C4-2B (cell line): ENCODE measurements at regions not wholly inside any gene's neighbourhood (a gene's known extent, or its start where the extent isn't known, plus 50 kb on each side); places are given as distances from the start of the nearest gene placed in this dataset.

Experiments used
- ZFX ChIP-seq: fragments of 450-650 bp; IDR thresholded peaks from 2 replicates; pipeline ENCODE4 v1.6.1; 2017
- TF ChIP-seq, protein P1 (sequence below): fragments of 450-650 bp; conservative IDR thresholded peaks from 2 replicates; pipeline ENCODE4 v1.5.1; 2017; ENCODE audit warnings: mild to moderate bottlenecking

GRCh38 chr9:22650946-22651345 lies 204.3 kb downstream of the DMRTA1 start:
- TF ChIP-seq, protein P1, sequence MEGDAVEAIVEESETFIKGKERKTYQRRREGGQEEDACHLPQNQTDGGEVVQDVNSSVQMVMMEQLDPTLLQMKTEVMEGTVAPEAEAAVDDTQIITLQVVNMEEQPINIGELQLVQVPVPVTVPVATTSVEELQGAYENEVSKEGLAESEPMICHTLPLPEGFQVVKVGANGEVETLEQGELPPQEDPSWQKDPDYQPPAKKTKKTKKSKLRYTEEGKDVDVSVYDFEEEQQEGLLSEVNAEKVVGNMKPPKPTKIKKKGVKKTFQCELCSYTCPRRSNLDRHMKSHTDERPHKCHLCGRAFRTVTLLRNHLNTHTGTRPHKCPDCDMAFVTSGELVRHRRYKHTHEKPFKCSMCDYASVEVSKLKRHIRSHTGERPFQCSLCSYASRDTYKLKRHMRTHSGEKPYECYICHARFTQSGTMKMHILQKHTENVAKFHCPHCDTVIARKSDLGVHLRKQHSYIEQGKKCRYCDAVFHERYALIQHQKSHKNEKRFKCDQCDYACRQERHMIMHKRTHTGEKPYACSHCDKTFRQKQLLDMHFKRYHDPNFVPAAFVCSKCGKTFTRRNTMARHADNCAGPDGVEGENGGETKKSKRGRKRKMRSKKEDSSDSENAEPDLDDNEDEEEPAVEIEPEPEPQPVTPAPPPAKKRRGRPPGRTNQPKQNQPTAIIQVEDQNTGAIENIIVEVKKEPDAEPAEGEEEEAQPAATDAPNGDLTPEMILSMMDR = no peak
- no peak for TF ChIP-seq ZFX
